ENCODE measurements at regions not wholly inside any gene's neighbourhood (a gene's known extent, or its start where the extent isn't known, plus 50 kb on each side); places are given as distances from the start of the nearest gene placed in this dataset.

GRCh38 chr11:115885535-115886421 lies 381.6 kb upstream of the CADM1 start:
- no peak overlapping the region for H2BK120ac ChIP-seq (ENCODE audit: low read depth, low read length)
- no peaks in the 10 kb centered on the region for H3K79me1 ChIP-seq (ENCODE audit: low read depth, low read length)
- H3K9me3 ChIP-seq (replicated peaks in 1 of 2; ENCODE audit: control insufficient read depth in 2 of 2, insufficient read depth in 1 of 2, low read depth in 1 of 2, low read length in 2 of 2) = peaks cover 0 to 2% of the 10 kb centered on the region in 2 donors
- H3K4ac ChIP-seq (ENCODE audit: low read length) = no peak overlapping the region
- H2AFZ ChIP-seq (ENCODE audit: low read length) = peak overlapping the region; percentile 53
- H3K23ac ChIP-seq (ENCODE audit: low read depth, low read length, poor library complexity) = no peak overlapping the region
- peak overlapping the region; percentile 41 for H3K27ac ChIP-seq (replicated peaks; ENCODE audit: low read length)
- H3K9ac ChIP-seq (ENCODE audit: low read depth, low read length, poor library complexity) = no peak overlapping the region
- no peak overlapping the region for H2BK5ac ChIP-seq (ENCODE audit: low read length)
- H3K36me3 ChIP-seq (replicated peaks in 1 of 2; ENCODE audit: control insufficient read depth in 2 of 2, insufficient read depth in 2 of 2, low read length in 2 of 2) = no peaks in the 10 kb centered on the region
- peaks cover 4 to 26% of the 10 kb centered on the region in 2 donors for H3K4me1 ChIP-seq (ENCODE audit: control insufficient read depth in 2 of 2, insufficient read depth in 1 of 2, low read depth in 1 of 2, low read length in 2 of 2)
- H3K4me2 ChIP-seq (ENCODE audit: insufficient read depth, low read length, poor library complexity, severe bottlenecking) = no peak overlapping the region
- H3K18ac ChIP-seq (ENCODE audit: low read length) = peak overlapping the region; percentile 66
- no peak overlapping the region for H3K4me3 ChIP-seq (ENCODE audit: low read length in 2 of 2)
- no peaks in the 10 kb centered on the region for H3K27me3 ChIP-seq (ENCODE audit: control insufficient read depth in 3 of 3, insufficient read depth in 3 of 3, low read depth in 1 of 3, low read length in 3 of 3)
- WGBS, 2 donors (ENCODE audit: extremely low coverage in 2 of 2, insufficient read length in 2 of 2, insufficient replicate concordance in 1 of 2) = no CpG with 5 or more reads among the region's 8 CpGs
- H4K8ac ChIP-seq (ENCODE audit: low read depth, low read length) = no peak overlapping the region
- no peak overlapping the region for H4K91ac ChIP-seq (ENCODE audit: low read depth, low read length, poor library complexity)
- no peak for DNase-seq (ENCODE audit: low spot score)
- no peak overlapping the region for H3K14ac ChIP-seq (ENCODE audit: low read length)
- peak overlapping the region; percentile 96 for H2BK15ac ChIP-seq (ENCODE audit: low read length)
- no peak overlapping the region for H2BK12ac ChIP-seq (ENCODE audit: low read length)
- H2AK5ac ChIP-seq (ENCODE audit: low read depth, low read length) = peak overlapping the region; percentile 51

- H3K27ac ChIP-seq (replicated peaks; ENCODE audit: low read length) = no peak overlapping the region
Measured at GRCh38 chr11:115884800-115885534, 380.8 kb upstream of the CADM1 start.

DNA sequence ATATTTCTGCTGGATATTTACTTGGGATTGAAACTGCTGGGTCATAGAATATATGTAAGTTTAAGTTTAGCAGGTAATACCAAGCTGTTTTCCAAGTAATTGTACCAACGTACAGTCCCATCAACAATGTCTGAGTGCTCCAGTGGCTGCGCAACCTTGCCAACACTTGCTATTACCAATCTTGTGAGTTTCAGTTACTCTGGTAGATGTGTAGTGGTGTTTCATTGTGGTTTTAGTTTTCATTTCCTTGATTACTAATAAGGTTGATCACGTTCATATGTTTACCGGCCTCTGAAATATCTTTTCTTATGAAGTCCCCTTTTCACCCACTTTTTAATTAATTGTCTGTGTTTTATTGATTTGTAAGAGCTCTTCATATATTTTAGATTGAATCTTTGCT lies 370.6 kb upstream of the CADM1 start:
- no peak overlapping the region for H3K4ac ChIP-seq (ENCODE audit: low read length)
- no peak overlapping the region for H3K23ac ChIP-seq (ENCODE audit: low read depth, low read length, poor library complexity)
- no peak for DNase-seq (ENCODE audit: low spot score)
- H3K14ac ChIP-seq (ENCODE audit: low read length) = no peak overlapping the region
- no peak overlapping the region for H3K27ac ChIP-seq (replicated peaks; ENCODE audit: low read length)
- H3K9me3 ChIP-seq (replicated peaks in 1 of 2; ENCODE audit: control insufficient read depth in 2 of 2, insufficient read depth in 1 of 2, low read depth in 1 of 2, low read length in 2 of 2) = no peaks in the 10 kb centered on the region
- no peak overlapping the region for H3K4me3 ChIP-seq (ENCODE audit: low read length in 2 of 2)
- H3K36me3 ChIP-seq (replicated peaks in 1 of 2; ENCODE audit: control insufficient read depth in 2 of 2, insufficient read depth in 2 of 2, low read length in 2 of 2) = no peaks in the 10 kb centered on the region
- H3K79me1 ChIP-seq (ENCODE audit: low read depth, low read length) = no peaks in the 10 kb centered on the region
- no peak overlapping the region for H4K91ac ChIP-seq (ENCODE audit: low read depth, low read length, poor library complexity)
- no peak overlapping the region for H2BK5ac ChIP-seq (ENCODE audit: low read length)
- no peak overlapping the region for H3K18ac ChIP-seq (ENCODE audit: low read length)
- H2BK12ac ChIP-seq (ENCODE audit: low read length) = no peak overlapping the region
- WGBS, 2 donors (ENCODE audit: extremely low coverage in 2 of 2, insufficient read length in 2 of 2, insufficient replicate concordance in 1 of 2) = no CpG with 5 or more reads among the region's 4 CpGs
- no peak overlapping the region for H4K8ac ChIP-seq (ENCODE audit: low read depth, low read length)
- H2AK5ac ChIP-seq (ENCODE audit: low read depth, low read length) = no peak overlapping the region
- no peak overlapping the region for H3K4me2 ChIP-seq (ENCODE audit: insufficient read depth, low read length, poor library complexity, severe bottlenecking)
- no peak overlapping the region for H2AFZ ChIP-seq (ENCODE audit: low read length)
- H2BK15ac ChIP-seq (ENCODE audit: low read length) = no peak overlapping the region
- H3K9ac ChIP-seq (ENCODE audit: low read depth, low read length, poor library complexity) = no peak overlapping the region
- H3K4me1 ChIP-seq (ENCODE audit: control insufficient read depth in 2 of 2, insufficient read depth in 1 of 2, low read depth in 1 of 2, low read length in 2 of 2) = peaks cover 0 to 3% of the 10 kb centered on the region in 2 donors
- no peaks in the 10 kb centered on the region for H3K27me3 ChIP-seq (ENCODE audit: control insufficient read depth in 3 of 3, insufficient read depth in 3 of 3, low read depth in 1 of 3, low read length in 3 of 3)
- no peak overlapping the region for H2BK120ac ChIP-seq (ENCODE audit: low read depth, low read length)

More at GRCh38 chr11:115884800-115885534, 380.8 kb upstream of the CADM1 start:
- no peak overlapping the region for H3K18ac ChIP-seq (ENCODE audit: low read length)
- H3K9ac ChIP-seq (ENCODE audit: low read depth, low read length, poor library complexity) = no peak overlapping the region
- WGBS, 2 donors (ENCODE audit: extremely low coverage in 2 of 2, insufficient read length in 2 of 2, insufficient replicate concordance in 1 of 2) = no CpG with 5 or more reads among the region's 5 CpGs
- no peak overlapping the region for H3K4me3 ChIP-seq (ENCODE audit: low read length in 2 of 2)
- H3K36me3 ChIP-seq (replicated peaks in 1 of 2; ENCODE audit: control insufficient read depth in 2 of 2, insufficient read depth in 2 of 2, low read length in 2 of 2) = no peaks in the 10 kb centered on the region
- H2BK5ac ChIP-seq (ENCODE audit: low read length) = no peak overlapping the region
- peak overlapping the region; percentile 53 for H2AFZ ChIP-seq (ENCODE audit: low read length)
- no peak overlapping the region for H2BK120ac ChIP-seq (ENCODE audit: low read depth, low read length)
- DNase-seq (ENCODE audit: low spot score) = peak; percentile 17
- H4K91ac ChIP-seq (ENCODE audit: low read depth, low read length, poor library complexity) = no peak overlapping the region
- no peak overlapping the region for H4K8ac ChIP-seq (ENCODE audit: low read depth, low read length)
- no peak overlapping the region for H2BK12ac ChIP-seq (ENCODE audit: low read length)
- H3K27me3 ChIP-seq (ENCODE audit: control insufficient read depth in 3 of 3, insufficient read depth in 3 of 3, low read depth in 1 of 3, low read length in 3 of 3) = no peaks in the 10 kb centered on the region
- H2AK5ac ChIP-seq (ENCODE audit: low read depth, low read length) = no peak overlapping the region
- H3K4ac ChIP-seq (ENCODE audit: low read length) = no peak overlapping the region
- peaks cover 4 to 26% of the 10 kb centered on the region in 2 donors for H3K4me1 ChIP-seq (ENCODE audit: control insufficient read depth in 2 of 2, insufficient read depth in 1 of 2, low read depth in 1 of 2, low read length in 2 of 2)
- no peak overlapping the region for H3K4me2 ChIP-seq (ENCODE audit: insufficient read depth, low read length, poor library complexity, severe bottlenecking)
- H3K79me1 ChIP-seq (ENCODE audit: low read depth, low read length) = no peaks in the 10 kb centered on the region
- peaks cover 0 to 2% of the 10 kb centered on the region in 2 donors for H3K9me3 ChIP-seq (replicated peaks in 1 of 2; ENCODE audit: control insufficient read depth in 2 of 2, insufficient read depth in 1 of 2, low read depth in 1 of 2, low read length in 2 of 2)
- no peak overlapping the region for H2BK15ac ChIP-seq (ENCODE audit: low read length)
- H3K23ac ChIP-seq (ENCODE audit: low read depth, low read length, poor library complexity) = no peak overlapping the region
- no peak overlapping the region for H3K14ac ChIP-seq (ENCODE audit: low read length)

GRCh38 chr11:115873813-115874212 lies 369.6 kb upstream of the CADM1 start:
- H3K9ac ChIP-seq (ENCODE audit: low read depth, low read length, poor library complexity) = no peak overlapping the region
- H3K4me1 ChIP-seq (ENCODE audit: control insufficient read depth in 2 of 2, insufficient read depth in 1 of 2, low read depth in 1 of 2, low read length in 2 of 2) = peaks cover 0 to 3% of the 10 kb centered on the region in 2 donors
- H2BK15ac ChIP-seq (ENCODE audit: low read length) = no peak overlapping the region
- no peak overlapping the region for H4K8ac ChIP-seq (ENCODE audit: low read depth, low read length)
- no peak overlapping the region for H2BK12ac ChIP-seq (ENCODE audit: low read length)
- H2BK120ac ChIP-seq (ENCODE audit: low read depth, low read length) = no peak overlapping the region
- H3K18ac ChIP-seq (ENCODE audit: low read length) = no peak overlapping the region
- no peak overlapping the region for H3K14ac ChIP-seq (ENCODE audit: low read length)
- no peak overlapping the region for H4K91ac ChIP-seq (ENCODE audit: low read depth, low read length, poor library complexity)
- H3K36me3 ChIP-seq (replicated peaks in 1 of 2; ENCODE audit: control insufficient read depth in 2 of 2, insufficient read depth in 2 of 2, low read length in 2 of 2) = no peaks in the 10 kb centered on the region
- H3K4me3 ChIP-seq (ENCODE audit: low read length in 2 of 2) = no peak overlapping the region
- no peak overlapping the region for H3K27ac ChIP-seq (replicated peaks; ENCODE audit: low read length)
- H3K4ac ChIP-seq (ENCODE audit: low read length) = no peak overlapping the region
- no peaks in the 10 kb centered on the region for H3K79me1 ChIP-seq (ENCODE audit: low read depth, low read length)
- no CpG with 5 or more reads among the region's 5 CpGs for WGBS, 2 donors (ENCODE audit: extremely low coverage in 2 of 2, insufficient read length in 2 of 2, insufficient replicate concordance in 1 of 2)
- H2AFZ ChIP-seq (ENCODE audit: low read length) = no peak overlapping the region
- H3K9me3 ChIP-seq (replicated peaks in 1 of 2; ENCODE audit: control insufficient read depth in 2 of 2, insufficient read depth in 1 of 2, low read depth in 1 of 2, low read length in 2 of 2) = peaks cover 0 to 3% of the 10 kb centered on the region in 2 donors
- no peak for DNase-seq (ENCODE audit: low spot score)
- H3K23ac ChIP-seq (ENCODE audit: low read depth, low read length, poor library complexity) = no peak overlapping the region
- H3K27me3 ChIP-seq (ENCODE audit: control insufficient read depth in 3 of 3, insufficient read depth in 3 of 3, low read depth in 1 of 3, low read length in 3 of 3) = no peaks in the 10 kb centered on the region
- no peak overlapping the region for H2AK5ac ChIP-seq (ENCODE audit: low read depth, low read length)
- H3K4me2 ChIP-seq (ENCODE audit: insufficient read depth, low read length, poor library complexity, severe bottlenecking) = no peak overlapping the region
- H2BK5ac ChIP-seq (ENCODE audit: low read length) = no peak overlapping the region

Measured in neuronal stem cell (in vitro differentiated cells).